GM23248 (cell line): ENCODE measurements at regions not wholly inside any gene's neighbourhood (a gene's known extent, or its start where the extent isn't known, plus 50 kb on each side); places are given as distances from the start of the nearest gene placed in this dataset.

Experiments
- DNase-seq: peaks from one replicate; pipeline ENCODE4 v3.0.0-alpha.2; 2015
- H2AFZ ChIP-seq: fragments of 200-600 bp; sonication (generic); 2 replicates; pipeline ENCODE4 v1.6.1; 2016; ENCODE audit warnings: antibody characterized with exemption
- H3F3A ChIP-seq: fragments of 200-600 bp; sonication (generic); 2 replicates; pipeline ENCODE4 v1.6.1; 2016; ENCODE audit warnings: mild to moderate bottlenecking, antibody characterized with exemption, mixed run types; ENCODE audit not compliant: insufficient read depth
- H3K27ac ChIP-seq: fragments of 200-600 bp; sonication (generic); 2 replicates; pipeline ENCODE4 v1.5.1; 2016; ENCODE audit warnings: mild to moderate bottlenecking
- H3K27me3 ChIP-seq: fragments of 200-600 bp; sonication (generic); replicated peaks from 2 replicates; pipeline ENCODE4 v1.6.1; 2016; ENCODE audit warnings: mild to moderate bottlenecking; ENCODE audit not compliant: insufficient read depth
- H3K36me3 ChIP-seq: fragments of 200-600 bp; sonication (generic); 2 replicates; pipeline ENCODE4 v1.6.1; 2016; ENCODE audit warnings: low read depth, mild to moderate bottlenecking
- H3K4me1 ChIP-seq: fragments of 200-600 bp; sonication (generic); 2 replicates; pipeline ENCODE4 v1.6.1; 2016; ENCODE audit warnings: mild to moderate bottlenecking; ENCODE audit not compliant: insufficient read depth
- H3K4me2 ChIP-seq: fragments of 200-600 bp; sonication (generic); one replicate; pipeline ENCODE4 v1.6.1; 2016; ENCODE audit warnings: mild to moderate bottlenecking; ENCODE audit not compliant: unreplicated experiment
- H3K4me3 ChIP-seq: fragments of 200-600 bp; sonication (generic); 2 replicates; pipeline ENCODE4 v1.5.1; 2016; ENCODE audit warnings: mild to moderate bottlenecking
- H3K79me2 ChIP-seq: fragments of 200-600 bp; sonication (generic); 2 replicates; pipeline ENCODE4 v1.6.1; 2016; ENCODE audit warnings: mild to moderate bottlenecking; ENCODE audit not compliant: insufficient read depth
- H3K9ac ChIP-seq: fragments of 200-600 bp; sonication (generic); 2 replicates; pipeline ENCODE4 v1.6.1; 2016; ENCODE audit warnings: mild to moderate bottlenecking
- H3K9me2 ChIP-seq: fragments of 200-600 bp; sonication (generic); 2 replicates; pipeline ENCODE4 v1.6.1; 2016; ENCODE audit warnings: mixed run types, mild to moderate bottlenecking, moderate library complexity; ENCODE audit not compliant: insufficient read depth
- H3K9me3 ChIP-seq: fragments of 200-600 bp; sonication (generic); one replicate; pipeline ENCODE4 v1.6.1; 2017; ENCODE audit warnings: low read depth
- H4K20me1 ChIP-seq: fragments of 200-600 bp; sonication (generic); 2 replicates; pipeline ENCODE4 v1.6.0; 2016; ENCODE audit not compliant: insufficient read depth
- EZH2 ChIP-seq: fragments of 200-600 bp; sonication (generic); IDR thresholded peaks from 2 replicates; pipeline ENCODE4 v1.6.1; 2018; ENCODE audit warnings: antibody characterized with exemption, mild to moderate bottlenecking; ENCODE audit not compliant: insufficient read depth, poor library complexity, severe bottlenecking
- EZH2phosphoT487 ChIP-seq: fragments of 200-600 bp; sonication (generic); IDR thresholded peaks from 2 replicates; pipeline ENCODE4 v1.6.1; 2018; ENCODE audit warnings: antibody characterized with exemption, moderate library complexity, mild to moderate bottlenecking, low read depth; ENCODE audit not compliant: insufficient read depth
- WGBS, 2 experiments: methylation state at CpG; one replicate each; pipeline ENCODE4 v1.1.6; 2015 to 2017; ENCODE audit warnings: low lambda C conversion rate in 2 of 2, low coverage in 1 of 2; ENCODE audit errors: missing lambda C conversion rate in 2 of 2; 5-methylcytosine and 5-hydroxymethylcytosine counted together
- in situ Hi-C: fragments of 300-500 bp; cut with MboI; formaldehyde crosslinking; loops from 2 replicates; pipeline ENCODE4 v1.15.0; 2020

- Histone ChIP-seq H3K9me2 (no peaks in the 10 kb centered on the region), H3K4me1 (peaks cover 22% of the 10 kb centered on the region), H3K4me3 (no peak overlapping the region), H4K20me1 (no peaks in the 10 kb centered on the region; the same call in 1 of the 2 replicates), H3F3A (peaks cover 22% of the 10 kb centered on the region), H2AFZ (no peak overlapping the region), H3K9me3 (no peaks in the 10 kb centered on the region), H3K27me3 (0 out of 2 replicates have a peak, but pooled peaks cover 8% of the 10 kb centered on the region), H3K36me3 (no peaks in the 10 kb centered on the region), H3K27ac (no peak overlapping the region), H3K79me2 (no peaks in the 10 kb centered on the region), H3K9ac (no peak overlapping the region), H3K4me2 (peak overlapping the region; percentile 11)
- in situ Hi-C loops = no loop called here
- WGBS, 2 experiments = 79 to 89% methylated on average over 3 of the region's 3 CpGs
- peak; percentile 56 for DNase-seq
- no peak for TF ChIP-seq EZH2
- TF ChIP-seq EZH2phosphoT487 = no peak
Observed at GRCh38 chr11:122598971-122599370, 56.6 kb upstream of the UBASH3B start.

GRCh38 chr11:122597511-122597910 lies 58.0 kb upstream of the UBASH3B start:
- no peak for TF ChIP-seq EZH2phosphoT487
- TF ChIP-seq EZH2 = no peak
- Histone ChIP-seq H3K4me3 (no peak overlapping the region), H3K4me2 (no peak overlapping the region), H3K27ac (no peak overlapping the region), H3K9me2 (no peaks in the 10 kb centered on the region), H3K9ac (no peak overlapping the region), H3K9me3 (no peaks in the 10 kb centered on the region), H3K4me1 (peaks cover 22% of the 10 kb centered on the region), H3K36me3 (no peaks in the 10 kb centered on the region), H2AFZ (no peak overlapping the region), H3K27me3 (0 out of 2 replicates have a peak, but pooled peaks cover 8% of the 10 kb centered on the region), H3K79me2 (no peaks in the 10 kb centered on the region), H3F3A (peaks cover 22% of the 10 kb centered on the region), H4K20me1 (no peaks in the 10 kb centered on the region; the same call in 1 of the 2 replicates)
- 87 to 90% methylated on average over 2 of the region's 2 CpGs for WGBS, 2 experiments
- in situ Hi-C loops = no loop called here
- DNase-seq = no peak

DNA sequence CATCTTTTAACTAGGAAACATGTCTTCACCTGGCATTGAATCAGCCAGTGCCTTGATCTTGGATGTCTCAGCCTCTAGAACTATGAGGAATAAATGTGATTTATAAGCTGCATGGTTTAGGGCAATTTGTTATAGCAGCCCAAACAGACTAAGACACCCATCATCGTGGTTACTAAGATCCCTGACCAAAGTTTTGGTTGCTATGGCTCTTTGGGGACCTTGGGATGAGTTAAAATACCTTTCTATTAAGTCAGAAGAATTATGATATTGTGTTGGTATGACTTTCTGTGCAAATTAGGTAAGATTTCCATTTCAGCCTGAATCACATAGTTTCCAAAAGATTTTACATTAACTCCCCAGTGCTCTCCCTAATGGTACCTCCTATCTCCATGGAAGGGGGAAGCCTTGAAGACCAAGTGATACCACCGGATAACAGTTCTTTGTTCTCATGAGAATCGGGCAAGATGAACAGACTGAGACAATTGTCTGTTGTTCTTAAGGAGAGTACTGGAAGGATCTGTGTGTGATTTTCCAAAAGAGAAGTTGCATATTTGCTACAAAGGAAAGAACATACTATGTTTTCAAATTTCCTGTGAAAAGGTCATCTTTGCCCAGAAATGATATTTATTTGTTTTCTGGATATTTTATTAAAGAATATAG lies 60.4 kb upstream of the UBASH3B start:
- Histone ChIP-seq H3K27ac (no peak overlapping the region), H3K9me2 (no peaks in the 10 kb centered on the region), H3K27me3 (0 out of 2 replicates have a peak, but pooled peaks cover 11% of the 10 kb centered on the region), H3K4me1 (peaks cover 10% of the 10 kb centered on the region), H3K4me3 (no peak overlapping the region), H3K9me3 (no peaks in the 10 kb centered on the region), H3K79me2 (no peaks in the 10 kb centered on the region), H3K9ac (no peak overlapping the region), H3K36me3 (no peaks in the 10 kb centered on the region), H3K4me2 (no peak overlapping the region), H4K20me1 (no peaks in the 10 kb centered on the region; the same call in 1 of the 2 replicates), H2AFZ (no peak overlapping the region), H3F3A (no peaks in the 10 kb centered on the region)
- TF ChIP-seq EZH2 (no peak), EZH2phosphoT487 (no peak)
- 58 to 60% methylated on average over 3 of the region's 3 CpGs for WGBS, 2 experiments
- in situ Hi-C loops = no loop called here
- DNase-seq = peak; percentile 54

DNA sequence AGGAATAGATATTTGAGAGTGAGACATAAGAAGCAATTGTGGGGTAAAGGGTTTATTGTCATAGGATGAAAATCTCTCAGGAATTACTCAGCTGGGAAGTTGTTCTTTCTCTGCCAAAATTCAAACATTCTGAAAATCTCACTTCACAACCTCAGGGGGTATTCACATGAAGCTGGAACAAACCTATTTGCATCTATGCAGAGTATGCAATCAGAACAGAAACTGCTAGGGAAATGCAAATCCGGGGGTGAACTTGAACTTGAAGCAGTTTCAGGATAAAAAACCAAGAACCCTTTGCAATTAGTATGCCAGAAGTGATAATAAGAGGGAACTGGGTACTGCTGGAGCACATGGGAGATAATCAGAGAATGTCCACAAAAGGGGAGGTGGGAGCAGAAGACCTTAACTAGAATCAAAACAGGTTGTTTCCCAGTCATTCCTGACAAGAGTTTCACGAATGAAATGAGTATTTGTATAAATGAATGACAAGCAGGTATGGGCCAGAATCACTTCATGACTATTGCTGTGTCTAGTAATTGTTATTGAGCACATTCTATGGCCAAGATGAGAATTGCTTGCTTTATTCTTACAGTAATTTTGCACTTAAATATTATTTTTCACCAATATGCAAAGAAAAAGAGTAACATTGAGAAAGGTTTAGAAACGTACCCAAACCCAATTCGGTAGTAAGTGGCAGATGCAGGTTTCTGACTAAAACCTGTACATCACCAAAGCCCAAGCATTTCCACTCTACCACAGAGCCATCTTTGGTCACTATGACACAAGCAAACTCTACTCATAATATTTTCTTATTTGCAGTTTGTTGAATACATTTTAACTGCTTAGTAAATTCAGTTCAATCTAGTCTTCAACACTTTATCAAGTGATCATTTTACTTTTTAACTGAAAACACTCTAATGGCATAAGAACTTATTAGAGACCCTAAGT lies 61.8 kb upstream of the UBASH3B start:
- Histone ChIP-seq H3K36me3 (no peaks in the 10 kb centered on the region), H3F3A (no peaks in the 10 kb centered on the region), H3K27ac (no peak overlapping the region), H3K4me3 (no peak overlapping the region), H3K9ac (no peak overlapping the region), H4K20me1 (no peaks in the 10 kb centered on the region; the same call in 1 of the 2 replicates), H3K9me3 (no peaks in the 10 kb centered on the region), H2AFZ (no peak overlapping the region), H3K79me2 (no peaks in the 10 kb centered on the region), H3K4me1 (peaks cover 1% of the 10 kb centered on the region; the same call in 1 of the 2 replicates), H3K4me2 (no peak overlapping the region), H3K9me2 (no peaks in the 10 kb centered on the region), H3K27me3 (peaks cover 11% of the 10 kb centered on the region)
- in situ Hi-C loops = no loop called here
- 67 to 72% methylated on average over 4 of the region's 4 CpGs for WGBS, 2 experiments
- DNase-seq = peak; percentile 26
- TF ChIP-seq EZH2phosphoT487 = no peak
- no peak for TF ChIP-seq EZH2
